GM18858 (cell line): ENCODE measurements at regions not wholly inside any gene's neighbourhood (a gene's known extent, or its start where the extent isn't known, plus 50 kb on each side); places are given as distances from the start of the nearest gene placed in this dataset.
"Not testable (repeated sequence)": the region's sequence is repeated elsewhere in the genome, so short reads cannot be mapped to it uniquely, and the experiment has no call there.

Experiments
- ATAC-seq: cut with Tn5 transposase; IDR thresholded peaks from one replicate; pipeline ENCODE4 v1.9.1; 2021; ENCODE audit not compliant: unreplicated experiment

DNA sequence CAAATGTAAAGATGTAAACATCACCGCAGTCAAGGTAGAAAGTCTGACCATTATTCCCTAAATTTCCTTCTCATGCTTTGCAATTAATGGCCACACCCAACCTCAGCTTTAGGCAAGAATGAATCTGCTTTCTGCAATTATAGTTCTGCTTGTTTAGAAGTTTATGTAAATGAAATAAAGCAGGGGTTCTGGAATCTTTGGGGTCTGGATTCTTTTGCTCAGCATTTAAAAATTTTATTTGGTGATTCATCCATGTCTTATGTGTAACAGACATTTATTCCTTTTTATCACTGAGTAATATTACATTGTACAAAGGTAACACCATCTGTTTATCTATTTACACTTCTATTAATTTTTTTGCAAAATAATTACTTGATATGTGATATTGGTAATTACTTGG lies 613.6 kb downstream of the UTRN start:
- no peak for ATAC-seq

- ATAC-seq: no peak
Measured at GRCh38 chr6:144899161-144899560, 614.0 kb downstream of the UTRN start.

DNA sequence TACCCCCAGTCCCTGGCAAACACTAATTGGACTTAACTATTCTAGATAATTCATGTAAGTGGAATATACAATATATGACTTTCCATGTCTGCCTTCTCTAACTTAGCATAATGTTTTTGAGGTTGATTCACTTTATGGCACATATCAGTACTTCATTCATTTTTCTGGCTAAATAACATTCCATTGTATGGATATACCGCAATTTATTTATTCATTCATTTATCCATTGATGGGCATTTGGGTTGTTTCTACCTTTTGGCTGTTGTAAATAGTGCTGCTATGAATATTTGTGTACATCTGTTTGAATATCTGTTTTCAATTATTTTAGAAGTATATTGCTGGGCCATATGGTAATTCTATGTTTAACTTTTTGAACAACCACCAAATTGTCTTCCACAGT lies 616.3 kb downstream of the UTRN start:
- no peak for ATAC-seq

DNA sequence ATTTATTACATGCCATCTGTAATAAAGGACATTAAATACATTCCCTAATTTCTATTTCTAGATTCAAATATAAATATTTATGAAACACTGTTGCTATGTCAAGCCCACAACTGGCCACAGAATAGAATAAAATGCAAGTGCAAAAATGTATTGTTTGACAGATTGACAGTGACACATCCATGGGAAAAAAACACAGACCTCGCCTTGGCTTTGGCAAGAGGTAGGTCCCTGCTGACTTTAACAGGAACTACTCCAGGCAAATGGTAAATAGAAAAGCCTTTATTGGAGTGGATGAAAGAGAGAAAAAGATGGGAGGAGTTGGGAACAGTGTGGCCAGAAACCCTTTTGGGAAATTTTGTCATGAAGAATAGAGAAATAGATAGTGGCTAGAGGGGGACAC lies 622.9 kb downstream of the UTRN start:
- no peak for ATAC-seq

- ATAC-seq: no peak
Measured at GRCh38 chr6:144909753-144910285, 624.7 kb downstream of the UTRN start.

GRCh38 chr6:144911322-144911721 lies 626.2 kb downstream of the UTRN start:
- ATAC-seq: no peak

DNA sequence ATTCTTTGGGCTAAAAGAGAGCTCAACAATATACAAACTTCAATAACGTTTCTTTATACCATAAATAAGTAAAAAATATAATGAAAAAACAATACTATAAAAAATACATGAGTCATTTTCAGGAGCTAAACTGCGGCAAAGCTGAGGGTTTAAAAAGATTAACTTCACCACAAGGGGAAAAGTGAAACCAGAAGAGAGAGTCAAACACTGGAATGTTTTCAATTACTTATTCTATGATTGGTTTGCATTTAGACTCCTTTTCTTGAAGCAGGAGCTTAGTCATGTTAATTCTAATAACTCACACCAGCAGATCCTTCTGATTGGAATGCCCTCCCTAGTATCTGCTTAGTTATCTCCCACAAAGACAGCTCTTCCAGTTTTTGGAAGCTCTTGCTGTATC lies 627.3 kb downstream of the UTRN start:
- no peak for ATAC-seq

- no peak for ATAC-seq
Measured at GRCh38 chr6:144918073-144918472, 632.9 kb downstream of the UTRN start.

DNA sequence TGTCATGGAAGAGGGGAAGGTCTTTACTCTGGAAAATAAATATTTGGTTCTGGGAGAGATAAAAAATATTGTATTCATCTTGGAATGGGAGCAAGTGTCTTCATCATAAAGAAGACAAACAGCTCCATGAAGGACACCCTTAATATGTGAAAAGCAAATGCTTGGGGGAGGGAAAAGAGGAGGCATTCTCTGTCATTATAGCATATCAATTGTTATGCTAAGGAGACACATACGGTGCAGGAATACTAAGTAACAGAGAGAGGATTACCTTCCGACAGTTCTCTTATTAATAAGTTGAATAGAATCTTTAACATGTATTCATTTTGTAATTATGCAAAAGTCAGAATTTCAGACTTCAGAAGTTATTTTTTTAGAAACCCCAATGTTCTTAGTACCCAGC lies 634.4 kb downstream of the UTRN start:
- no peak for ATAC-seq

GRCh38 chr6:144920391-144920961 lies 635.3 kb downstream of the UTRN start:
- ATAC-seq: no peak

GRCh38 chr6:144921206-144921975 lies 636.3 kb downstream of the UTRN start:
- no peak for ATAC-seq

GRCh38 chr6:144922120-144922722 lies 637.1 kb downstream of the UTRN start:
- no peak for ATAC-seq

DNA sequence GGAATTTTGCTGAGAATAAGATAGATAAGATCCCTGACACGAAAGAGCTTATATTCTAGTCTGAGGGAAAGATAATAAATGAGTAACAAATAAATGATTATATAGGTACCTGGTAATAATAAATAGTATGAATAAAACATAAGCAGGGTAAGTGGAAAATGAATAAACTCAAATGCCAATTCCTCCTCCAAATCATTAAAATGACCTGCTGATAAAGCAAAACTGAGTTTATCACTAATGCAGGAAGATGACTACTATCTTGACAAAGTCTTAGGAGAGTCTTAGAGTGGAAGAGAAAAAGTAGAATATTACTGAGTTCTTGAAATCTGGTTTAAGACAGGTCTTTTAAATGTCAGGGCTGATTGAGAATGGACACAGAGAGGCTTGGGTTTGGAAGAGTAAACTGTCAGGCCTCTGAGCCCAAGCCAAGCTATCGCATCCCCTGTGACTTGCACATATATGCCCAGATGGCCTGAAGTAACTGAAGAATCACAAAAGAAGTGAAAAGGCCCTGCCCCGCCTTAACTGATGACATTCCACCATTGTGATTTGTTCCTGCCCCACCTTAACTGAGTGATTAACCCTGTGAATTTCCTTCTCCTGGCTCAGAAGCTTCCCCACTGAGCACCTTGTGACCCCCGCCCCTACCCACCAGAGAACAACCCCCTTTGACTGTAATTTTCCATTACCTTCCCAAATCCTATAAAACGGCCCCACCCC lies 637.8 kb downstream of the UTRN start:
- ATAC-seq: not testable (repeated sequence)

DNA sequence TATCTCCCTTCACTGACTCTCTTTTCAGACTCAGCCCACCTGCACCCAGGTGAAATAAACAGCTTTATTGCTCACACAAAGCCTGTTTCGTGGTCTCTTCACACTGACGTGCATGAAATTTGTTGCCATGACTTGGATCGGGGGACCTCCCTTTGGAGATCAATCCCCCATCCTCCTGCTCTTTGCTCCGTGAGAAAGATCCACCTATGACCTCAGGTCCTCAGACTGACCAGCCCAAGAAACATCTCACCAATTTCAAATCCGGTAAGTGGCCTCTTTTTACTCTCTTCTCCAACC lies 638.3 kb downstream of the UTRN start:
- ATAC-seq: not testable (repeated sequence)

- no peak for ATAC-seq
Measured at GRCh38 chr6:144928847-144929246, 643.7 kb downstream of the UTRN start.

GRCh38 chr6:144929262-144929661 lies 644.1 kb downstream of the UTRN start:
- no peak for ATAC-seq

DNA sequence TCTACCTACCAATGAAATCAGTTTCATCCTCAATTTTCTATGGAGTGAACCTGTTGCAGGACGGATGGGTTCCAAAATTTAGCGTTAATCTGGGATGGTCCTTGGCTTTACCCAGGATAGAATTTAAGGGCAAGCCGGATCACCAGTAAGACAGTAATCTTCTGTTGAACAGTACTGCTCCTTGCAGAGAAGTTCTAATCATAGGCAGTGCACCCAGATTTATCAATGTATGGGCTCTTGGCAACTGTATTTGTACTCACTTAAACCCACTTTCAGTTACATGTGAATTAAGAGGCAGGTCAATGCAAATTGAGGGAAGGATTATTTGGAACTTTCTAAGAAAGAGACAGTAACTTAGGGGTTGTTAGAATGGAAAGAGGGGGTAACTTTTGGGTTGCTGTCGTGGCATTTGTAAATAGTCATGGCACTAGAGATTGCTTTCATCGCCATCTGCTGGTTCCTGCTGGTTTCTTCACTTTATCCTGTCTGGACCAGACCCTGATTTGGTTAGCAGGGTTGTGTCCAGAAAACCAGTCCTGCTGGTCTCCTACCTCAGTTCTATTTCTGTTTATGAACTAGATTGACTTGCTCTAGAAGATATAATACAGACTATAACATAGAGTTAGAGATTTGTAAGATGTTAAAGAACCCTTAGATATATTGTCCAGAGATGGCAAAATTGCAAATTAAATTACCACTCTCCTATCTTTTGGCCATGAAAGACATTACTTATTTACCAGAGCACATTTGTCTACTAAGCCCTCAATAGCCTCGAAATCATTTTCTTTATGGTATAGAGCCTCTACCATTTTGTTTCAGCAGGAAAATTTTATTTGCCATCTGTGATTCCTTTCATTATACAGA lies 646.3 kb downstream of the UTRN start:
- ATAC-seq: peak; percentile 49

GRCh38 chr6:144932621-144933020 lies 647.5 kb downstream of the UTRN start:
- no peak for ATAC-seq

GRCh38 chr6:144935181-144935580 lies 650.0 kb downstream of the UTRN start:
- ATAC-seq: no peak

DNA sequence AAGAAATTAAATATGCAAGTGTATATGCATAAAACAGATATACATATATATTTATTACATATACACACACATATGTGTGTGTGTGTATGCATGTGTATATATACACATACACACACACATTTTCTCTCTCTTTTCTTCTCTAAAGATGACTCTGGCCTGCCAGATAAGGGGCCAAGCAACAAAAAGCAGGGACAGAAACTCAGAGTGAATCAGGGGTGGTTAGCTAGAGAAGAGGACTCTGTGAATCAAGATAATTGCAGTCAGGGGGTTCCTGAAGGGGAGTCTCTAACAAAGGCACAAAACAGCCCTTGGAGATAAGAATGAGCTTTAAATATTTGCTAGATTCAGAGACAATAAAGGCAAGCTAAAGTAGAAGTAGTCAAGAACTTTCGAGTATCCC lies 650.5 kb downstream of the UTRN start:
- ATAC-seq: no peak

- no peak for ATAC-seq
Measured at GRCh38 chr6:144936764-144937163, 651.6 kb downstream of the UTRN start.
